ENCODE measurements at regions not wholly inside any gene's neighbourhood (a gene's known extent, or its start where the extent isn't known, plus 50 kb on each side); places are given as distances from the start of the nearest gene placed in this dataset.

GRCh38 chr9:107674721-107675277, 185.2 kb upstream of the KLF4 start:
- H3K27me3 Mint-ChIP-seq (ENCODE audit: low read depth) = no peaks in the 10 kb centered on the region
- Histone ChIP-seq H2AK5ac (ENCODE audit: insufficient read length, low read length) (no peak overlapping the region), H2BK5ac (ENCODE audit: insufficient read length, low read length) (peak overlapping the region; percentile 88), H3T11ph (ENCODE audit: low read length) (no peak overlapping the region), H3K56ac (ENCODE audit: insufficient read length, low read depth, low read length) (no peak overlapping the region), H2BK15ac (ENCODE audit: low read depth, low read length) (no peak overlapping the region), H3K9ac (ENCODE audit: extremely low read depth, insufficient read length, low read length) (no peak overlapping the region), H2BK120ac (ENCODE audit: low read depth, low read length, poor library complexity, severe bottlenecking) (no peak overlapping the region), H3K27me3 (ENCODE audit: insufficient read depth, low read length) (no peaks in the 10 kb centered on the region), H4K8ac (replicated peaks; ENCODE audit: insufficient read length, low read depth, low read length) (no peak overlapping the region), H4K5ac (ENCODE audit: insufficient read length, low read depth, low read length) (peak overlapping the region; percentile 81), H3K23ac (ENCODE audit: insufficient read length, low read depth, low read length) (no peak overlapping the region), H4K20me1 (ENCODE audit: control insufficient read depth, insufficient read depth, insufficient read length) (no peaks in the 10 kb centered on the region), H3K18ac (ENCODE audit: insufficient read length, low read depth, low read length) (no peak overlapping the region), H3K23me2 (ENCODE audit: insufficient read length, low read depth, low read length, poor library complexity, severe bottlenecking) (no peaks in the 10 kb centered on the region), H2AFZ (ENCODE audit: low read length) (peak overlapping the region; percentile 54), H3K4me1 (ENCODE audit: insufficient read depth, low read length) (peaks cover 14% of the 10 kb centered on the region; the same call in 1 of the 2 replicates), H4K91ac (ENCODE audit: insufficient read length, low read depth, low read length) (no peak overlapping the region), H3K14ac (ENCODE audit: insufficient read depth, low read length) (peak overlapping the region; percentile 83), H3K4me2 (ENCODE audit: insufficient read depth, insufficient read length, low read length) (peak overlapping the region; percentile 62), H3K27ac (ENCODE audit: insufficient read length, low read depth, low read length) (peak overlapping the region; percentile 98), H3K79me1 (ENCODE audit: insufficient read depth, low read depth, low read length, poor library complexity, severe bottlenecking) (no peaks in the 10 kb centered on the region), H2BK20ac (ENCODE audit: low read depth, low read length, poor library complexity, severe bottlenecking) (no peak overlapping the region), H3K9me3 (ENCODE audit: control insufficient read depth, low read depth, low read length) (no peaks in the 10 kb centered on the region), H2BK12ac (ENCODE audit: insufficient read length, low read depth, low read length) (no peak overlapping the region), H3K79me2 (ENCODE audit: insufficient read depth, low read length) (no peaks in the 10 kb centered on the region), H3K4ac (ENCODE audit: low read depth, low read length) (no peak overlapping the region)
- H3K9me3 Mint-ChIP-seq = no peaks in the 10 kb centered on the region; a peak in 1 of 5 replicates
- peaks cover 28 to 33% of the 10 kb centered on the region in 2 experiments for H3K4me1 Mint-ChIP-seq
- H3K36me3 Mint-ChIP-seq (ENCODE audit: insufficient read depth in 1 of 3, low read depth in 3 of 3) = no peaks in the 10 kb centered on the region
- H3K4me3 Mint-ChIP-seq = peak overlapping the region; percentile 5 to 42; a peak in 2 of 5 replicates
- peak overlapping the region; percentile 95 to 100 (median 99) for H3K27ac Mint-ChIP-seq
- DNase-seq = peak; percentile 66
- TF ChIP-seq CTCF (conservative IDR thresholded peaks at IDR 0.05) = no peak
- WGBS (ENCODE audit: extremely low coverage, insufficient read length, low lambda C conversion rate) = no CpG with 5 or more reads among the region's 5 CpGs
